ENCODE measurements at regions not wholly inside any gene's neighbourhood (a gene's known extent, or its start where the extent isn't known, plus 50 kb on each side); places are given as distances from the start of the nearest gene placed in this dataset.

GRCh38 chr3:61451841-61452240 lies 109.5 kb upstream of the PTPRG start:
- no peak for TF ChIP-seq CTCF (IDR thresholded peaks at IDR 0.05; ENCODE audit: low read depth, low read length)
- Histone ChIP-seq H3K4me3 (no peak overlapping the region), H3K27ac (no peak overlapping the region), H3K36me3 (no peaks in the 10 kb centered on the region), H3K4me1 (ENCODE audit: low read depth) (no peaks in the 10 kb centered on the region), H3K27me3 (no peaks in the 10 kb centered on the region), H3K9me3 (ENCODE audit: low read depth) (no peaks in the 10 kb centered on the region)
- DNase-seq (ENCODE audit: low read depth in 1 of 2, low spot score in 1 of 2) = no peak

- Histone ChIP-seq H3K27ac (no peak overlapping the region), H3K27me3 (no peaks in the 10 kb centered on the region), H3K9me3 (ENCODE audit: low read depth) (no peaks in the 10 kb centered on the region), H3K4me3 (no peak overlapping the region), H3K4me1 (ENCODE audit: low read depth) (no peaks in the 10 kb centered on the region), H3K36me3 (no peaks in the 10 kb centered on the region)
- TF ChIP-seq CTCF (IDR thresholded peaks at IDR 0.05; ENCODE audit: low read depth, low read length) = no peak
- no peak for DNase-seq (ENCODE audit: low read depth in 1 of 2, low spot score in 1 of 2)
Measured at GRCh38 chr3:61452535-61453090, 108.8 kb upstream of the PTPRG start.

GRCh38 chr3:61454006-61454585 lies 107.3 kb upstream of the PTPRG start:
- Histone ChIP-seq H3K36me3 (no peaks in the 10 kb centered on the region), H3K27me3 (no peaks in the 10 kb centered on the region), H3K9me3 (ENCODE audit: low read depth) (no peaks in the 10 kb centered on the region), H3K4me3 (no peak overlapping the region), H3K4me1 (ENCODE audit: low read depth) (no peaks in the 10 kb centered on the region), H3K27ac (no peak overlapping the region)
- DNase-seq (ENCODE audit: low read depth in 1 of 2, low spot score in 1 of 2) = no peak
- no peak for TF ChIP-seq CTCF (IDR thresholded peaks at IDR 0.05; ENCODE audit: low read depth, low read length)

GRCh38 chr3:61454801-61455200 lies 106.6 kb upstream of the PTPRG start:
- Histone ChIP-seq H3K27me3 (no peaks in the 10 kb centered on the region), H3K4me3 (no peak overlapping the region), H3K27ac (no peak overlapping the region), H3K4me1 (ENCODE audit: low read depth) (no peaks in the 10 kb centered on the region), H3K9me3 (ENCODE audit: low read depth) (no peaks in the 10 kb centered on the region), H3K36me3 (no peaks in the 10 kb centered on the region)
- no peak for TF ChIP-seq CTCF (IDR thresholded peaks at IDR 0.05; ENCODE audit: low read depth, low read length)
- no peak for DNase-seq (ENCODE audit: low read depth in 1 of 2, low spot score in 1 of 2)

GRCh38 chr3:61460636-61461035 lies 100.7 kb upstream of the PTPRG start:
- Histone ChIP-seq H3K9me3 (ENCODE audit: low read depth) (no peaks in the 10 kb centered on the region), H3K36me3 (no peaks in the 10 kb centered on the region), H3K4me3 (no peak overlapping the region), H3K27ac (no peak overlapping the region), H3K4me1 (ENCODE audit: low read depth) (no peaks in the 10 kb centered on the region), H3K27me3 (no peaks in the 10 kb centered on the region)
- DNase-seq (ENCODE audit: low read depth in 1 of 2, low spot score in 1 of 2) = no peak
- no peak for TF ChIP-seq CTCF (IDR thresholded peaks at IDR 0.05; ENCODE audit: low read depth, low read length)

All from cardiac muscle cell (in vitro differentiated cells and primary cell).